ENCODE measurements at regions not wholly inside any gene's neighbourhood (a gene's known extent, or its start where the extent isn't known, plus 50 kb on each side); places are given as distances from the start of the nearest gene placed in this dataset.

GRCh38 chr20:56841346-56841908 lies 212.3 kb downstream of the TFAP2C start:
- Histone ChIP-seq H3K4me3 (ENCODE audit: low read depth, low read length) (no peak overlapping the region), H2AFZ (ENCODE audit: insufficient read depth, low read length, poor library complexity) (peak overlapping the region; percentile 3), H2BK12ac (ENCODE audit: low read length) (no peak overlapping the region), H3K79me1 (ENCODE audit: low read length) (peaks cover 6% of the 10 kb centered on the region), H3K23ac (ENCODE audit: low read length) (no peak overlapping the region), H3K4me2 (ENCODE audit: low read length) (no peak overlapping the region), H4K8ac (ENCODE audit: low read depth, low read length) (no peak overlapping the region), H2BK120ac (ENCODE audit: insufficient read depth, low read length, poor library complexity) (no peak overlapping the region), H3K4me1 (ENCODE audit: control insufficient read depth in 1 of 2, insufficient read depth in 2 of 2, low read length in 2 of 2) (peaks cover 14 to 18% of the 10 kb centered on the region in 2 experiments), H4K91ac (ENCODE audit: low read depth, low read length) (no peak overlapping the region), H2BK5ac (ENCODE audit: low read depth, low read length, poor library complexity) (no peak overlapping the region), H3K36me3 (ENCODE audit: control insufficient read depth in 1 of 2, insufficient read depth in 2 of 2, low read length in 2 of 2) (no peaks in the 10 kb centered on the region), H2AK5ac (ENCODE audit: low read length) (no peak overlapping the region), H3K27me3 (ENCODE audit: insufficient read depth, low read length) (no peaks in the 10 kb centered on the region), H3K14ac (ENCODE audit: low read length) (no peak overlapping the region), H3K4ac (ENCODE audit: low read depth, low read length) (no peak overlapping the region), H4K12ac (ENCODE audit: low read depth, low read length) (no peak overlapping the region), H3K27ac (ENCODE audit: low read depth, low read length) (no peak overlapping the region), H3K9ac (ENCODE audit: low read length) (no peak overlapping the region), H3K9me3 (ENCODE audit: insufficient read depth, low read depth, low read length) (no peaks in the 10 kb centered on the region), H3K18ac (ENCODE audit: low read length) (no peak overlapping the region), H3K79me2 (ENCODE audit: control insufficient read depth, insufficient read depth, low read length, poor library complexity) (no peaks in the 10 kb centered on the region)
- no peak for DNase-seq
- WGBS (ENCODE audit: extremely low coverage, insufficient coverage, insufficient read length) = no CpG with 5 or more reads among the region's 6 CpGs

- Histone ChIP-seq H4K91ac (ENCODE audit: low read depth, low read length) (peak overlapping the region; percentile 20), H3K23ac (ENCODE audit: low read length) (no peak overlapping the region), H2BK120ac (ENCODE audit: insufficient read depth, low read length, poor library complexity) (no peak overlapping the region), H2AK5ac (ENCODE audit: low read length) (no peak overlapping the region), H2BK12ac (ENCODE audit: low read length) (no peak overlapping the region), H3K36me3 (ENCODE audit: control insufficient read depth in 1 of 2, insufficient read depth in 2 of 2, low read length in 2 of 2) (no peaks in the 10 kb centered on the region), H3K79me2 (ENCODE audit: control insufficient read depth, insufficient read depth, low read length, poor library complexity) (no peaks in the 10 kb centered on the region), H2BK5ac (ENCODE audit: low read depth, low read length, poor library complexity) (no peak overlapping the region), H3K9me3 (ENCODE audit: insufficient read depth, low read depth, low read length) (no peaks in the 10 kb centered on the region), H2AFZ (ENCODE audit: insufficient read depth, low read length, poor library complexity) (no peak overlapping the region), H3K9ac (ENCODE audit: low read length) (no peak overlapping the region), H3K4me3 (ENCODE audit: low read depth, low read length) (no peak overlapping the region), H3K4ac (ENCODE audit: low read depth, low read length) (no peak overlapping the region), H3K79me1 (ENCODE audit: low read length) (peaks cover 6% of the 10 kb centered on the region), H4K12ac (ENCODE audit: low read depth, low read length) (no peak overlapping the region), H3K4me2 (ENCODE audit: low read length) (no peak overlapping the region), H4K8ac (ENCODE audit: low read depth, low read length) (no peak overlapping the region), H3K14ac (ENCODE audit: low read length) (no peak overlapping the region), H3K27ac (ENCODE audit: low read depth, low read length) (no peak overlapping the region), H3K27me3 (ENCODE audit: insufficient read depth, low read length) (no peaks in the 10 kb centered on the region), H3K4me1 (ENCODE audit: control insufficient read depth in 1 of 2, insufficient read depth in 2 of 2, low read length in 2 of 2) (peaks cover 17 to 22% of the 10 kb centered on the region in 2 experiments), H3K18ac (ENCODE audit: low read length) (no peak overlapping the region)
- WGBS (ENCODE audit: extremely low coverage, insufficient coverage, insufficient read length) = no CpG with 5 or more reads among the region's 9 CpGs
- DNase-seq = no peak
Measured at GRCh38 chr20:56842056-56842455, 212.9 kb downstream of the TFAP2C start.

GRCh38 chr20:56843386-56843785 lies 214.3 kb downstream of the TFAP2C start:
- Histone ChIP-seq H3K14ac (ENCODE audit: low read length) (no peak overlapping the region), H4K8ac (ENCODE audit: low read depth, low read length) (no peak overlapping the region), H3K23ac (ENCODE audit: low read length) (no peak overlapping the region), H2AFZ (ENCODE audit: insufficient read depth, low read length, poor library complexity) (no peak overlapping the region), H3K4me3 (ENCODE audit: low read depth, low read length) (no peak overlapping the region), H3K4me1 (ENCODE audit: control insufficient read depth in 1 of 2, insufficient read depth in 2 of 2, low read length in 2 of 2) (peaks cover 17 to 24% of the 10 kb centered on the region in 2 experiments), H3K4ac (ENCODE audit: low read depth, low read length) (no peak overlapping the region), H3K79me1 (ENCODE audit: low read length) (peaks cover 7% of the 10 kb centered on the region), H3K9me3 (ENCODE audit: insufficient read depth, low read depth, low read length) (no peaks in the 10 kb centered on the region), H2BK5ac (ENCODE audit: low read depth, low read length, poor library complexity) (no peak overlapping the region), H4K12ac (ENCODE audit: low read depth, low read length) (no peak overlapping the region), H2BK120ac (ENCODE audit: insufficient read depth, low read length, poor library complexity) (no peak overlapping the region), H3K4me2 (ENCODE audit: low read length) (no peak overlapping the region), H4K91ac (ENCODE audit: low read depth, low read length) (no peak overlapping the region), H3K27me3 (ENCODE audit: insufficient read depth, low read length) (no peaks in the 10 kb centered on the region), H2AK5ac (ENCODE audit: low read length) (no peak overlapping the region), H2BK12ac (ENCODE audit: low read length) (no peak overlapping the region), H3K27ac (ENCODE audit: low read depth, low read length) (no peak overlapping the region), H3K9ac (ENCODE audit: low read length) (no peak overlapping the region), H3K36me3 (ENCODE audit: control insufficient read depth in 1 of 2, insufficient read depth in 2 of 2, low read length in 2 of 2) (no peaks in the 10 kb centered on the region), H3K18ac (ENCODE audit: low read length) (no peak overlapping the region), H3K79me2 (ENCODE audit: control insufficient read depth, insufficient read depth, low read length, poor library complexity) (no peaks in the 10 kb centered on the region)
- no peak for DNase-seq
- no CpG with 5 or more reads among the region's 7 CpGs for WGBS (ENCODE audit: extremely low coverage, insufficient coverage, insufficient read length)

GRCh38 chr20:56843817-56844216 lies 214.7 kb downstream of the TFAP2C start:
- H3K9ac ChIP-seq (ENCODE audit: low read length) = no peak overlapping the region
- no peaks in the 10 kb centered on the region for H3K36me3 ChIP-seq (ENCODE audit: control insufficient read depth in 1 of 2, insufficient read depth in 2 of 2, low read length in 2 of 2)
- no peak overlapping the region for H4K8ac ChIP-seq (ENCODE audit: low read depth, low read length)
- no peak overlapping the region for H3K14ac ChIP-seq (ENCODE audit: low read length)
- no CpG with 5 or more reads among the region's 4 CpGs for WGBS (ENCODE audit: extremely low coverage, insufficient coverage, insufficient read length)
- no peak overlapping the region for H4K12ac ChIP-seq (ENCODE audit: low read depth, low read length)
- H3K18ac ChIP-seq (ENCODE audit: low read length) = no peak overlapping the region
- H3K79me2 ChIP-seq (ENCODE audit: control insufficient read depth, insufficient read depth, low read length, poor library complexity) = no peaks in the 10 kb centered on the region
- H3K4me2 ChIP-seq (ENCODE audit: low read length) = no peak overlapping the region
- no peak overlapping the region for H3K23ac ChIP-seq (ENCODE audit: low read length)
- no peak overlapping the region for H4K91ac ChIP-seq (ENCODE audit: low read depth, low read length)
- no peak for DNase-seq
- H3K4ac ChIP-seq (ENCODE audit: low read depth, low read length) = no peak overlapping the region
- H3K9me3 ChIP-seq (ENCODE audit: insufficient read depth, low read depth, low read length) = no peaks in the 10 kb centered on the region
- no peak overlapping the region for H2BK120ac ChIP-seq (ENCODE audit: insufficient read depth, low read length, poor library complexity)
- no peak overlapping the region for H2BK12ac ChIP-seq (ENCODE audit: low read length)
- H3K79me1 ChIP-seq (ENCODE audit: low read length) = peaks cover 9% of the 10 kb centered on the region
- H2AFZ ChIP-seq (ENCODE audit: insufficient read depth, low read length, poor library complexity) = no peak overlapping the region
- no peak overlapping the region for H2BK5ac ChIP-seq (ENCODE audit: low read depth, low read length, poor library complexity)
- H2AK5ac ChIP-seq (ENCODE audit: low read length) = no peak overlapping the region
- no peak overlapping the region for H3K27ac ChIP-seq (ENCODE audit: low read depth, low read length)
- no peak overlapping the region for H3K4me3 ChIP-seq (ENCODE audit: low read depth, low read length)
- peaks cover 17 to 28% of the 10 kb centered on the region in 2 experiments for H3K4me1 ChIP-seq (ENCODE audit: control insufficient read depth in 1 of 2, insufficient read depth in 2 of 2, low read length in 2 of 2)
- H3K27me3 ChIP-seq (ENCODE audit: insufficient read depth, low read length) = no peaks in the 10 kb centered on the region
